ENCODE measurements at regions not wholly inside any gene's neighbourhood (a gene's known extent, or its start where the extent isn't known, plus 50 kb on each side); places are given as distances from the start of the nearest gene placed in this dataset.

- ATAC-seq (no peak), FAIRE-seq (no peak), DNase-seq (ENCODE audit: low read depth in 1 of 2, low spot score in 1 of 2) (no peak)
- no peak overlapping the region for H3K4me2 ChIP-seq
- H3K9me3 ChIP-seq, result no peaks in the 10 kb centered on the region
- POLR2A ChIA-PET, result no interaction called here
- TF ChIP-seq, protein P1, sequence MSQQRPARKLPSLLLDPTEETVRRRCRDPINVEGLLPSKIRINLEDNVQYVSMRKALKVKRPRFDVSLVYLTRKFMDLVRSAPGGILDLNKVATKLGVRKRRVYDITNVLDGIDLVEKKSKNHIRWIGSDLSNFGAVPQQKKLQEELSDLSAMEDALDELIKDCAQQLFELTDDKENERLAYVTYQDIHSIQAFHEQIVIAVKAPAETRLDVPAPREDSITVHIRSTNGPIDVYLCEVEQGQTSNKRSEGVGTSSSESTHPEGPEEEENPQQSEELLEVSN (IDR thresholded peaks at IDR 0.05; ENCODE audit: borderline replicate concordance, low read depth), result no peak
- TF ChIP-seq FOSL2 (IDR thresholded peaks at IDR 0.05), result no peak
- no peak for TF ChIP-seq FOSL2 (CRISPR knock-in tag; IDR thresholded peaks at IDR 0.05)
- TF ChIP-seq ZC3H11A (IDR thresholded peaks at IDR 0.05), result no peak
- no peak for TF ChIP-seq PHF8 (IDR thresholded peaks at IDR 0.05; ENCODE audit: borderline replicate concordance, low read depth)
- no peak for TF ChIP-seq NPAS2 (CRISPR knock-in tag; IDR thresholded peaks at IDR 0.05; ENCODE audit: borderline replicate concordance)
- TF ChIP-seq, protein P2, sequence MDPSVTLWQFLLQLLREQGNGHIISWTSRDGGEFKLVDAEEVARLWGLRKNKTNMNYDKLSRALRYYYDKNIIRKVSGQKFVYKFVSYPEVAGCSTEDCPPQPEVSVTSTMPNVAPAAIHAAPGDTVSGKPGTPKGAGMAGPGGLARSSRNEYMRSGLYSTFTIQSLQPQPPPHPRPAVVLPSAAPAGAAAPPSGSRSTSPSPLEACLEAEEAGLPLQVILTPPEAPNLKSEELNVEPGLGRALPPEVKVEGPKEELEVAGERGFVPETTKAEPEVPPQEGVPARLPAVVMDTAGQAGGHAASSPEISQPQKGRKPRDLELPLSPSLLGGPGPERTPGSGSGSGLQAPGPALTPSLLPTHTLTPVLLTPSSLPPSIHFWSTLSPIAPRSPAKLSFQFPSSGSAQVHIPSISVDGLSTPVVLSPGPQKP (IDR thresholded peaks at IDR 0.05; ENCODE audit: low read depth, low read length), result no peak
- TF ChIP-seq HOXA7 (CRISPR knock-in tag; IDR thresholded peaks at IDR 0.05), result no peak
- TF ChIP-seq JUNB (IDR thresholded peaks at IDR 0.05), result no peak
- TF ChIP-seq KDM5A (IDR thresholded peaks at IDR 0.05), result no peak
- TF ChIP-seq SREBF2 (IDR thresholded peaks at IDR 0.05), result no peak
- no peak for TF ChIP-seq GATA3 (IDR thresholded peaks at IDR 0.05; ENCODE audit: borderline replicate concordance)
- no peak for TF ChIP-seq REST (IDR thresholded peaks at IDR 0.05)
- no peak for TF ChIP-seq CBX2 (IDR thresholded peaks at IDR 0.05; ENCODE audit: borderline replicate concordance, low read depth)
- no peak for TF ChIP-seq RFX5 (IDR thresholded peaks at IDR 0.05)
- TF ChIP-seq CHD2 (IDR thresholded peaks at IDR 0.05; ENCODE audit: low read length, partially characterized antibody), result no peak
- WGBS (ENCODE audit: missing lambda C conversion rate), result 50% methylated on average over 2 of the region's 2 CpGs
- H3K4me1 ChIP-seq, result no peaks in the 10 kb centered on the region
- CTCF ChIA-PET, result no interaction called here
- no peak overlapping the region for H3K4me3 ChIP-seq
- no peak overlapping the region for H3K27ac ChIP-seq
These were observed 518.0 kb downstream of the XPNPEP1 start for GRCh38 chr10:109405338-109405737.

- WGBS (ENCODE audit: missing lambda C conversion rate), result 0% methylated on average over 2 of the region's 2 CpGs
- DNase-seq (ENCODE audit: low read depth in 1 of 2, low spot score in 1 of 2) (no peak), FAIRE-seq (no peak), ATAC-seq (no peak)
- Histone ChIP-seq H3K4me1 (no peaks in the 10 kb centered on the region), H3K27ac (no peak overlapping the region), H3K4me2 (no peak overlapping the region), H3K9me3 (no peaks in the 10 kb centered on the region), H3K4me3 (no peak overlapping the region)
- ChIA-PET CTCF (no interaction called here), POLR2A (no interaction called here)
- TF ChIP-seq HEYL (CRISPR knock-in tag; IDR thresholded peaks at IDR 0.05) (no peak), JUN (IDR thresholded peaks at IDR 0.05) (no peak), RCOR1 (IDR thresholded peaks at IDR 0.05; ENCODE audit: low read depth, low read length) (no peak), REST (IDR thresholded peaks at IDR 0.05) (no peak), RARB (CRISPR knock-in tag; IDR thresholded peaks at IDR 0.05) (no peak), EHMT2 (IDR thresholded peaks at IDR 0.05; ENCODE audit: low read depth) (no peak), HOXB5 (CRISPR knock-in tag; IDR thresholded peaks at IDR 0.05) (no peak), BHLHE40 (IDR thresholded peaks at IDR 0.05; ENCODE audit: low read depth, low read length) (no peak), ZFP36 (IDR thresholded peaks at IDR 0.05; ENCODE audit: borderline replicate concordance, partially characterized antibody) (no peak), USF2 (IDR thresholded peaks at IDR 0.05) (no peak), HES2 (IDR thresholded peaks at IDR 0.05) (no peak)
- TF ChIP-seq, protein P3, sequence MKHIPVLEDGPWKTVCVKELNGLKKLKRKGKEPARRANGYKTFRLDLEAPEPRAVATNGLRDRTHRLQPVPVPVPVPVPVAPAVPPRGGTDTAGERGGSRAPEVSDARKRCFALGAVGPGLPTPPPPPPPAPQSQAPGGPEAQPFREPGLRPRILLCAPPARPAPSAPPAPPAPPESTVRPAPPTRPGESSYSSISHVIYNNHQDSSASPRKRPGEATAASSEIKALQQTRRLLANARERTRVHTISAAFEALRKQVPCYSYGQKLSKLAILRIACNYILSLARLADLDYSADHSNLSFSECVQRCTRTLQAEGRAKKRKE (CRISPR knock-in tag; IDR thresholded peaks at IDR 0.05; ENCODE audit: low read depth), result no peak
- TF ChIP-seq, protein P1 (IDR thresholded peaks at IDR 0.05; ENCODE audit: borderline replicate concordance, low read depth), result no peak
These were observed 519.8 kb downstream of the XPNPEP1 start for GRCh38 chr10:109403551-109403950.
